GM12874 (cell line): ENCODE measurements at regions not wholly inside any gene's neighbourhood (a gene's known extent, or its start where the extent isn't known, plus 50 kb on each side); places are given as distances from the start of the nearest gene placed in this dataset.

Experiments
- CTCF ChIP-seq: IDR thresholded peaks from 2 replicates; pipeline ENCODE4 v1.5.1; 2011; ENCODE audit warnings: low read depth, mild to moderate bottlenecking, control low read depth, low read length, moderate library complexity; ENCODE audit not compliant: insufficient read depth

- no peak for TF ChIP-seq CTCF
These were observed 394.3 kb upstream of the TRAM1L1 start for GRCh38 chr4:117479673-117480072.

DNA sequence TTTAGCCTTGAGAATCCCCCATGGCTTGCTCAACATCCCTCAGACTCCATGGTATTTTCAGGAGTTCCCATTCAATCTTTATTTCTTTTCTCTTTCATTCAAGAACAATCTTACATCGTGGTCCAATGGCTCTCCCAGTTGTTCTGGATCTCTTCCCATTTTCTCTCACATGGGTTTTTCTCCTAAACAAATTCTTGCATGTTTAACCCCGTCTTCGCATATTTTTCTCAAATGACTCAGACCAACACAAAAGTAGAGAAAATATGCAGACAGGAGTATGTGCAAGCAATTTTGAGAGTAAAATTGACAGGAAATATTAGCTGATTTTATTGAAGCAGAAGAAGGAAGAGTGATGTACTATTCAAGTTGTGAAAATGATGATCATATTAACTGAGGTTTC is 396.4 kb upstream of the TRAM1L1 start:
- TF ChIP-seq CTCF: no peak

- TF ChIP-seq CTCF: no peak
These were observed 403.3 kb upstream of the TRAM1L1 start for GRCh38 chr4:117488692-117489091.

GRCh38 chr4:117489107-117489506 is 403.7 kb upstream of the TRAM1L1 start:
- TF ChIP-seq CTCF: no peak

DNA sequence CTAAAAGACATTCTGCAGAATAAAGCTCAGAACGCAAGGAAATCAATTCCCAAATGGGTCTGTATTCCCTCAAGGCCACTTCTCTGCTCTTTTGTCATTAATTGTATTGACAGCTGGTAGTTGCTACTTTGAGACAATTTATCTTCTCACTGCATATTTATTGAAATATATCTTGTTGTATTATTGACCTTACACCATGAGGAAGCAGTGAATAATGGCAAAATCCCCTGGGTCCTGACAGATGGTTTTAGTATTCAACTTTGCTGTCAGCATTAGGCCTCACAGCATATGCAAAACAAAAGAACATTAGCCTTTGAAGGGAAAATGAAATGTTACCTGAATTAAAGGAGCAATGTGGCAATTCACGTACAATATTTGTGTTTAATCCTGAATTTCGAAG is 406.1 kb upstream of the TRAM1L1 start:
- TF ChIP-seq CTCF: no peak

GRCh38 chr4:117495802-117496201 is 410.4 kb upstream of the TRAM1L1 start:
- TF ChIP-seq CTCF: no peak

DNA sequence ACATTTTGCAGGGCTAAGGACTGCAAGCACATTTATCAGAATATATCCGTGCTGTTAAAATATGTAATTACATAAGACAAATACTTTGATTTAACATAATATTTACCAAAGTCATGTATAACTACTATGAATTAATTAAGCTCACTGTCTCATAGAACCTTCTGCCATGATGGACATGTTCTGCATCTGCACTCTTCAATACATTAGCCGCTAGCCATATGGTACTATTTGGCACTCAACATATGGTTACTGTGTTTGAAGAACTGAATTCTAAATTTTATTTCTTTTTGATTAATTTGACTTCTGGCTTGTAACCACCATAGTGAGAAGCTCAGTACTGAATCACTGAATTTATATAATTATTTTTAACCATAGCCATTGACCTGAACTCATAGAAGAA is 427.0 kb upstream of the TRAM1L1 start:
- TF ChIP-seq CTCF: no peak
